Trophoblast cell (in vitro differentiated cells and primary cell): ENCODE measurements at regions not wholly inside any gene's neighbourhood (a gene's known extent, or its start where the extent isn't known, plus 50 kb on each side); places are given as distances from the start of the nearest gene placed in this dataset.

ENCODE experiments used
- DNase-seq, 2 donors: peaks; one replicate each; pipeline ENCODE4 v3.0.0-alpha.2; 2016
- H2AFZ ChIP-seq: 2 replicates; pipeline ENCODE4 v1.6.1; 2013; ENCODE audit warnings: low read length, moderate library complexity, mild to moderate bottlenecking; ENCODE audit not compliant: insufficient read depth, poor library complexity
- H2AK5ac ChIP-seq: 2 replicates; pipeline ENCODE4 v1.6.1; 2013; ENCODE audit warnings: mild to moderate bottlenecking, low read length
- H2BK120ac ChIP-seq: 2 replicates; pipeline ENCODE4 v1.6.1; 2013; ENCODE audit warnings: low read length, mild to moderate bottlenecking, moderate library complexity; ENCODE audit not compliant: insufficient read depth, poor library complexity
- H2BK12ac ChIP-seq: 2 replicates; pipeline ENCODE4 v1.6.1; 2013; ENCODE audit warnings: mild to moderate bottlenecking, low read length, moderate library complexity
- H2BK5ac ChIP-seq: 2 replicates; pipeline ENCODE4 v1.6.1; 2013; ENCODE audit warnings: low read length, low read depth, moderate library complexity, mild to moderate bottlenecking; ENCODE audit not compliant: poor library complexity
- H3K14ac ChIP-seq: 2 replicates; pipeline ENCODE4 v1.6.1; 2013; ENCODE audit warnings: mild to moderate bottlenecking, low read length
- H3K18ac ChIP-seq: 2 replicates; pipeline ENCODE4 v1.6.1; 2013; ENCODE audit warnings: mild to moderate bottlenecking, low read length
- H3K23ac ChIP-seq: 2 replicates; pipeline ENCODE4 v1.6.1; 2013; ENCODE audit warnings: low read length
- H3K27ac ChIP-seq: 2 replicates; pipeline ENCODE4 v1.5.1; 2013; ENCODE audit warnings: low read depth, mild to moderate bottlenecking, inconsistent platforms, low read length, moderate library complexity
- H3K27me3 ChIP-seq: 2 replicates; pipeline ENCODE4 v1.6.1; 2013; ENCODE audit warnings: inconsistent platforms, mild to moderate bottlenecking, low read length, moderate library complexity; ENCODE audit not compliant: insufficient read depth
- H3K36me3 ChIP-seq, 2 experiments: 1 replicate in 1 of 2; 2 replicates in 1 of 2; pipeline ENCODE4 v1.6.1; 2013; ENCODE audit warnings: low read length in 2 of 2, mild to moderate bottlenecking in 2 of 2, moderate library complexity in 1 of 2; ENCODE audit not compliant: insufficient read depth in 2 of 2, control insufficient read depth in 1 of 2
- H3K4ac ChIP-seq: 2 replicates; pipeline ENCODE4 v1.6.1; 2013; ENCODE audit warnings: low read depth, mild to moderate bottlenecking, low read length, moderate library complexity
- H3K4me1 ChIP-seq, 2 experiments: 1 replicate in 1 of 2; 2 replicates in 1 of 2; pipeline ENCODE4 v1.6.1; 2013; ENCODE audit warnings: low read length in 2 of 2, mild to moderate bottlenecking in 2 of 2, moderate library complexity in 1 of 2; ENCODE audit not compliant: insufficient read depth in 2 of 2, control insufficient read depth in 1 of 2
- H3K4me2 ChIP-seq: 2 replicates; pipeline ENCODE4 v1.6.1; 2013; ENCODE audit warnings: inconsistent platforms, mild to moderate bottlenecking, low read length, moderate library complexity
- H3K4me3 ChIP-seq: 2 replicates; pipeline ENCODE4 v1.5.1; 2013; ENCODE audit warnings: mild to moderate bottlenecking, low read depth, low read length, inconsistent platforms
- H3K79me1 ChIP-seq: one replicate; pipeline ENCODE4 v1.6.1; 2013; ENCODE audit warnings: low read length
- H3K79me2 ChIP-seq: 2 replicates; pipeline ENCODE4 v1.6.1; 2013; ENCODE audit warnings: low read length, mild to moderate bottlenecking; ENCODE audit not compliant: control insufficient read depth, insufficient read depth, poor library complexity
- H3K9ac ChIP-seq: 2 replicates; pipeline ENCODE4 v1.6.1; 2013; ENCODE audit warnings: mild to moderate bottlenecking, low read length
- H3K9me3 ChIP-seq: 2 replicates; pipeline ENCODE4 v1.6.1; 2013; ENCODE audit warnings: low read depth, mild to moderate bottlenecking, control low read depth, inconsistent platforms, low read length; ENCODE audit not compliant: insufficient read depth
- H4K12ac ChIP-seq: 2 replicates; pipeline ENCODE4 v1.6.1; 2013; ENCODE audit warnings: low read depth, mild to moderate bottlenecking, low read length, moderate library complexity
- H4K8ac ChIP-seq: 2 replicates; pipeline ENCODE4 v1.6.1; 2013; ENCODE audit warnings: low read depth, mild to moderate bottlenecking, low read length, moderate library complexity
- H4K91ac ChIP-seq: one replicate; pipeline ENCODE4 v1.6.1; 2013; ENCODE audit warnings: low read depth, mild to moderate bottlenecking, low read length, moderate library complexity
- WGBS: extraction: QIAGEN DNeasy Blood & Tissue Kit; methylation state at CpG from one replicate; pipeline ENCODE4 v1.1.7; 2013; ENCODE audit warnings: missing lambda C conversion rate; ENCODE audit not compliant: insufficient read length, insufficient coverage; ENCODE audit errors: extremely low coverage; 5-methylcytosine and 5-hydroxymethylcytosine counted together

DNA sequence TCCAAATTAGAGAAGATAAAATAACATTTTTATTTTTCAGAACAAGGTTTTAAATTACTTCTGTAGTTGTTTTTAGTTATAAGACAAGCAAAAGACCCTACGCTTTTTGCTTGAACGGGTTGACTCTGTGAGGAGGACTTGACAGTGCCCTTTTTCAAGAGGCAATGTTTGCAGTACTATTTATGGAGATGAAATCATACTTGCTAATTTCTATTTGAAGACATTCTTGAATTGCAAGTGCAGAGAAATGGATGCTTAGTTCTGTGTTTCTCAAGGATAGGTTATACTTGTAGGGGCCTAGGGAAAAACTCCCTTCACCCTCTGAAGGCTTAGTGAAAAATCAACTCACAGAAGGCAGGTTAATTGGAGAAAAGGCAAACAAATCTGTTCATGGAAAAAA, 1229.5 kb downstream of the REEP3 start:
- H3K79me2 ChIP-seq = no peaks in the 10 kb centered on the region
- no peak overlapping the region for H2AK5ac ChIP-seq
- no peak for DNase-seq
- no peaks in the 10 kb centered on the region for H3K36me3 ChIP-seq
- no peak overlapping the region for H3K27ac ChIP-seq
- no peaks in the 10 kb centered on the region for H3K4me1 ChIP-seq
- H3K9ac ChIP-seq = no peak overlapping the region
- H3K27me3 ChIP-seq = no peaks in the 10 kb centered on the region
- no peaks in the 10 kb centered on the region for H3K9me3 ChIP-seq
- H3K79me1 ChIP-seq = no peaks in the 10 kb centered on the region
- no peak overlapping the region for H3K18ac ChIP-seq
- H4K8ac ChIP-seq = no peak overlapping the region
- no peak overlapping the region for H4K91ac ChIP-seq
- no peak overlapping the region for H2BK12ac ChIP-seq
- no peak overlapping the region for H2AFZ ChIP-seq
- H2BK120ac ChIP-seq = no peak overlapping the region
- H2BK5ac ChIP-seq = no peak overlapping the region
- H3K23ac ChIP-seq = no peak overlapping the region
- WGBS = no CpG with 5 or more reads among the region's 2 CpGs
- H3K4ac ChIP-seq = no peak overlapping the region
- no peak overlapping the region for H3K4me3 ChIP-seq
- H3K14ac ChIP-seq = no peak overlapping the region
- H3K4me2 ChIP-seq = no peak overlapping the region
- H4K12ac ChIP-seq = no peak overlapping the region

DNA sequence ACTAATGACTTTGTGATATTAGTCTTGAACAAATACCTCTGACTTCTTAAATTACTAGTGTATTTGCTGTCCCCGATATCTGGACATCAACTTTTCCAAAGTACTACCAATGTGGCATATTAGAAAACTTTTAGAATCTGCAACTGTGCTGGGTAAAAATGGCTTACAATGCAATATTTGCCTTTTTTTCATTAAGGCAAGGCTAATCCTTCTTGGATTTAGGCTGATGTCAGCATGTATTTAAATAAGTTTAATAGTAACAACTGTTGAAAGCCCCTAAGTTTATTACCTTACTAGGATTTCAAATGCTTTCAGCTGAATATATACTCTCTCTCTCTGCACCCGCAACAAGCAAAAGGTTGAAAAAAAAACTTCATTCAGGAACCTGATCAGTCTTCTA, 1232.3 kb downstream of the REEP3 start:
- no peaks in the 10 kb centered on the region for H3K79me1 ChIP-seq
- H3K36me3 ChIP-seq = no peaks in the 10 kb centered on the region
- no peak overlapping the region for H2BK12ac ChIP-seq
- H4K8ac ChIP-seq = no peak overlapping the region
- no peak overlapping the region for H3K4ac ChIP-seq
- H3K27ac ChIP-seq = no peak overlapping the region
- H4K12ac ChIP-seq = no peak overlapping the region
- no peak overlapping the region for H2AFZ ChIP-seq
- H3K9ac ChIP-seq = no peak overlapping the region
- no peaks in the 10 kb centered on the region for H3K27me3 ChIP-seq
- no CpG with 5 or more reads among the region's 2 CpGs for WGBS
- H3K4me1 ChIP-seq = no peaks in the 10 kb centered on the region
- no peak overlapping the region for H2AK5ac ChIP-seq
- no peak overlapping the region for H3K18ac ChIP-seq
- H3K79me2 ChIP-seq = no peaks in the 10 kb centered on the region
- no peak overlapping the region for H2BK5ac ChIP-seq
- no peak for DNase-seq
- H3K23ac ChIP-seq = no peak overlapping the region
- no peak overlapping the region for H4K91ac ChIP-seq
- no peaks in the 10 kb centered on the region for H3K9me3 ChIP-seq
- H2BK120ac ChIP-seq = no peak overlapping the region
- no peak overlapping the region for H3K4me2 ChIP-seq
- H3K14ac ChIP-seq = no peak overlapping the region
- H3K4me3 ChIP-seq = no peak overlapping the region

DNA sequence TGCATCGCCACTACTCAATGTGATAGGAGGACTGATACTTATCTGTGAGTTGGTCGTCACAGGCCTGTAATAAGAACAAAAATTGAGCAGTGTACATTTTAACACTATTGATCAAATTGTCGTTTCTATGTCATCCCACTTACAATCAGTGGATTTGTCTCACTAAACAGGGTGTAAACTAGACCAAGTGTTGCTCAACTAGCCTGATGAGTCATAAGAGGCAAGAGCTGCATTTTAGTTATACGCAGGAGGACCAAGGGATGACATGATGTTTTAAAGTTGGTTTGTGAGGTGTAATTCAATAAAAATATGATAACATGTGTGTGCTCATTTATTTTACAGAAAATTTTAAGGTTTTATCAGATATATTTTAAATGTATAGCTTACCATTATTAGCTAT, 1239.2 kb downstream of the REEP3 start:
- no peaks in the 10 kb centered on the region for H3K79me1 ChIP-seq
- no peak overlapping the region for H3K9ac ChIP-seq
- H3K79me2 ChIP-seq = no peaks in the 10 kb centered on the region
- no peak overlapping the region for H3K4me2 ChIP-seq
- H3K27me3 ChIP-seq = no peaks in the 10 kb centered on the region
- H3K4me1 ChIP-seq = no peaks in the 10 kb centered on the region
- no peaks in the 10 kb centered on the region for H3K36me3 ChIP-seq
- H2AK5ac ChIP-seq = no peak overlapping the region
- H4K91ac ChIP-seq = no peak overlapping the region
- H3K9me3 ChIP-seq = no peaks in the 10 kb centered on the region
- H3K27ac ChIP-seq = no peak overlapping the region
- peak in 1 of 2 donors; percentile 36 for DNase-seq
- H2BK120ac ChIP-seq = no peak overlapping the region
- no peak overlapping the region for H4K12ac ChIP-seq
- no peak overlapping the region for H4K8ac ChIP-seq
- no peak overlapping the region for H3K18ac ChIP-seq
- no CpG with 5 or more reads among the region's 4 CpGs for WGBS
- H3K4me3 ChIP-seq = no peak overlapping the region
- H2AFZ ChIP-seq = no peak overlapping the region
- no peak overlapping the region for H2BK12ac ChIP-seq
- no peak overlapping the region for H3K23ac ChIP-seq
- no peak overlapping the region for H3K4ac ChIP-seq
- no peak overlapping the region for H3K14ac ChIP-seq
- H2BK5ac ChIP-seq = no peak overlapping the region

DNA sequence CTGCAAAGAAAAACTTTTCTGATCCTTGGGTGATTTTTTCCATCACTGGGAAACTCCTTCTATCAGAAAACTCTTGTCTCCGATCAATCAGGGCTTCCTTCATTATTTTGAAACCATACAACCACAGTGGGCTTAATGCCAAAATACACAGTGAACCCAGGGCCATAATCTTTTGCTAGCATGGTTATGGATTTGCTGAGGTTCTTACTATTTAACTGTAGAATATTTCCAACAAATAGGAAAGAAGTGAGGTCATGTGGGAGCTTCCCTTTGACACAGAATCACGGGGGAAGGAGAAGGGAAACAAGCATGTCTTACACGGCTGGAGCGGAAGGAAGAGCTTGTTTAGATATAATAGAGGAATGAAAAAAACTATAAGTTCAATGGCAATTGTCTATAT, 1241.7 kb downstream of the REEP3 start:
- Histone ChIP-seq H3K9ac (no peak overlapping the region), H2AFZ (no peak overlapping the region), H3K4me2 (no peak overlapping the region), H3K4ac (no peak overlapping the region), H2BK12ac (no peak overlapping the region), H3K36me3 (no peaks in the 10 kb centered on the region), H2AK5ac (no peak overlapping the region), H4K91ac (no peak overlapping the region), H3K27ac (no peak overlapping the region), H3K9me3 (no peaks in the 10 kb centered on the region), H3K79me1 (no peaks in the 10 kb centered on the region), H3K23ac (no peak overlapping the region), H3K14ac (no peak overlapping the region), H4K12ac (no peak overlapping the region), H3K4me1 (no peaks in the 10 kb centered on the region), H3K18ac (no peak overlapping the region), H4K8ac (no peak overlapping the region), H3K79me2 (no peaks in the 10 kb centered on the region), H3K27me3 (no peaks in the 10 kb centered on the region), H3K4me3 (no peak overlapping the region), H2BK120ac (no peak overlapping the region), H2BK5ac (no peak overlapping the region)
- WGBS = no CpG with 5 or more reads among the region's 4 CpGs
- no peak for DNase-seq
